HepG2 (cell line): ENCODE measurements at regions not wholly inside any gene's neighbourhood (a gene's known extent, or its start where the extent isn't known, plus 50 kb on each side); places are given as distances from the start of the nearest gene placed in this dataset.

Source experiments
- RAD21 ChIP-seq: fragments of 450-650 bp; formaldehyde crosslinking; IDR thresholded peaks from 2 replicates; pipeline ENCODE4 v1.5.0; 2020; ENCODE audit warnings: mild to moderate bottlenecking
- TF ChIP-seq, protein P1 (sequence below): sonication (generic); formaldehyde crosslinking; IDR thresholded peaks from 2 replicates; pipeline ENCODE4 v1.8.0; 2022; ENCODE audit warnings: mild to moderate bottlenecking, missing genetic modification reagents
- TF ChIP-seq, protein P2 (sequence below): IDR thresholded peaks from 2 replicates; pipeline ENCODE4 v1.6.1; 2012; ENCODE audit warnings: inconsistent platforms
- TF ChIP-seq, protein P3 (sequence below): sonication (generic); formaldehyde crosslinking; IDR thresholded peaks from 2 replicates; pipeline ENCODE4 v1.5.0; 2020; ENCODE audit warnings: mild to moderate bottlenecking, missing genetic modification reagents, moderate library complexity

DNA sequence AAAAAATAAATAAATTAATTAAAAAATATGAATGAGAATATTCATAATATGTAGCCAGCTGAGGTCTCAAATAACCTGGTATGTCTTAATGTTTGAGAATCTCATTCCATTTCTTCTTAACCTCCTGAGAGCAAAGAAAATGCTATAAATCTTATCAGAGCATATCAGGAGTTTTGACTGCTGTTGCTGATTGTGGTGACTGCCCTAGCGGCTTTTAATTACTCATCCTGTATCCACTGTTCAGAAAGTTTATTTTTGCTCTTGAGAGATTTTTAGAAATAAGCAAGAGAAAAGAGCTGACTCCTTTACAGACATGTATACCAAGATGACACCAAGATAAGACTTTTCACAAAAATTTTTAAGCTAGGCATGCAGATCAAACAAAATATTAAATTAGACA lies 454.8 kb upstream of the CBLB start:
- TF ChIP-seq, protein P1, sequence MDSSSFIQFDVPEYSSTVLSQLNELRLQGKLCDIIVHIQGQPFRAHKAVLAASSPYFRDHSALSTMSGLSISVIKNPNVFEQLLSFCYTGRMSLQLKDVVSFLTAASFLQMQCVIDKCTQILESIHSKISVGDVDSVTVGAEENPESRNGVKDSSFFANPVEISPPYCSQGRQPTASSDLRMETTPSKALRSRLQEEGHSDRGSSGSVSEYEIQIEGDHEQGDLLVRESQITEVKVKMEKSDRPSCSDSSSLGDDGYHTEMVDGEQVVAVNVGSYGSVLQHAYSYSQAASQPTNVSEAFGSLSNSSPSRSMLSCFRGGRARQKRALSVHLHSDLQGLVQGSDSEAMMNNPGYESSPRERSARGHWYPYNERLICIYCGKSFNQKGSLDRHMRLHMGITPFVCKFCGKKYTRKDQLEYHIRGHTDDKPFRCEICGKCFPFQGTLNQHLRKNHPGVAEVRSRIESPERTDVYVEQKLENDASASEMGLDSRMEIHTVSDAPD (CRISPR knock-in tag) = no peak
- TF ChIP-seq, protein P2, sequence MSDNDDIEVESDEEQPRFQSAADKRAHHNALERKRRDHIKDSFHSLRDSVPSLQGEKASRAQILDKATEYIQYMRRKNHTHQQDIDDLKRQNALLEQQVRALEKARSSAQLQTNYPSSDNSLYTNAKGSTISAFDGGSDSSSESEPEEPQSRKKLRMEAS = no peak
- TF ChIP-seq, protein P3, sequence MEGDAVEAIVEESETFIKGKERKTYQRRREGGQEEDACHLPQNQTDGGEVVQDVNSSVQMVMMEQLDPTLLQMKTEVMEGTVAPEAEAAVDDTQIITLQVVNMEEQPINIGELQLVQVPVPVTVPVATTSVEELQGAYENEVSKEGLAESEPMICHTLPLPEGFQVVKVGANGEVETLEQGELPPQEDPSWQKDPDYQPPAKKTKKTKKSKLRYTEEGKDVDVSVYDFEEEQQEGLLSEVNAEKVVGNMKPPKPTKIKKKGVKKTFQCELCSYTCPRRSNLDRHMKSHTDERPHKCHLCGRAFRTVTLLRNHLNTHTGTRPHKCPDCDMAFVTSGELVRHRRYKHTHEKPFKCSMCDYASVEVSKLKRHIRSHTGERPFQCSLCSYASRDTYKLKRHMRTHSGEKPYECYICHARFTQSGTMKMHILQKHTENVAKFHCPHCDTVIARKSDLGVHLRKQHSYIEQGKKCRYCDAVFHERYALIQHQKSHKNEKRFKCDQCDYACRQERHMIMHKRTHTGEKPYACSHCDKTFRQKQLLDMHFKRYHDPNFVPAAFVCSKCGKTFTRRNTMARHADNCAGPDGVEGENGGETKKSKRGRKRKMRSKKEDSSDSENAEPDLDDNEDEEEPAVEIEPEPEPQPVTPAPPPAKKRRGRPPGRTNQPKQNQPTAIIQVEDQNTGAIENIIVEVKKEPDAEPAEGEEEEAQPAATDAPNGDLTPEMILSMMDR (CRISPR knock-in tag) = no peak
- no peak for TF ChIP-seq RAD21
